Neutrophil (primary cell): ENCODE measurements at regions not wholly inside any gene's neighbourhood (a gene's known extent, or its start where the extent isn't known, plus 50 kb on each side); places are given as distances from the start of the nearest gene placed in this dataset.

Experiments used
- H3K27ac ChIP-seq: fragments of 200-600 bp; sonication (generic); 2 replicates; pipeline ENCODE4 v1.5.1; 2016; ENCODE audit warnings: mild to moderate bottlenecking, moderate library complexity
- H3K27me3 ChIP-seq: fragments of 200-600 bp; sonication (generic); 2 replicates; pipeline ENCODE4 v1.6.0; 2016; ENCODE audit warnings: mild to moderate bottlenecking
- H3K36me3 ChIP-seq: fragments of 200-600 bp; sonication (generic); 2 replicates; pipeline ENCODE4 v1.5.1; 2017
- H3K4me1 ChIP-seq, 2 experiments: fragments of 200-600 bp in 1 of 2; sonication (generic) in 1 of 2; 1 replicate in 1 of 2; 2 replicates in 1 of 2; pipeline versions ENCODE4 v1.5.1 to v1.6.1; 2013 to 2016; ENCODE audit warnings: low read depth in 1 of 2, low read length in 1 of 2, mild to moderate bottlenecking in 1 of 2, moderate library complexity in 1 of 2; ENCODE audit not compliant: control insufficient read depth in 1 of 2, insufficient read depth in 1 of 2
- H3K4me3 ChIP-seq, 2 experiments: fragments of 200-600 bp in 1 of 2; sonication (generic) in 1 of 2; 1 replicate in 1 of 2; 2 replicates in 1 of 2; pipeline ENCODE4 v1.5.1; 2013 to 2016; ENCODE audit warnings: low read depth in 1 of 2, low read length in 1 of 2, mild to moderate bottlenecking in 1 of 2, moderate library complexity in 1 of 2
- H3K9me3 ChIP-seq: fragments of 200-600 bp; sonication (generic); 2 replicates; pipeline ENCODE4 v1.5.1; 2016
- CTCF ChIP-seq: fragments of 200-600 bp; sonication (generic); IDR thresholded peaks from 2 replicates; pipeline ENCODE4 v1.5.1; 2016; ENCODE audit warnings: antibody characterized with exemption

GRCh38 chr4:10897076-10897475 lies 212.5 kb upstream of the CLNK start:
- Histone ChIP-seq H3K9me3 (no peaks in the 10 kb centered on the region), H3K4me3 (no peak overlapping the region), H3K27me3 (no peaks in the 10 kb centered on the region), H3K27ac (no peak overlapping the region), H3K36me3 (no peaks in the 10 kb centered on the region), H3K4me1 (no peaks in the 10 kb centered on the region)
- TF ChIP-seq CTCF = no peak

GRCh38 chr4:10893395-10893794 lies 208.8 kb upstream of the CLNK start:
- Histone ChIP-seq H3K4me1 (no peaks in the 10 kb centered on the region), H3K9me3 (no peaks in the 10 kb centered on the region), H3K36me3 (no peaks in the 10 kb centered on the region), H3K4me3 (no peak overlapping the region), H3K27me3 (no peaks in the 10 kb centered on the region), H3K27ac (no peak overlapping the region)
- TF ChIP-seq CTCF = no peak

- H3K27me3 ChIP-seq = no peaks in the 10 kb centered on the region
- H3K4me3 ChIP-seq = no peak overlapping the region
- no peaks in the 10 kb centered on the region for H3K4me1 ChIP-seq
- no peak overlapping the region for H3K27ac ChIP-seq
- no peaks in the 10 kb centered on the region for H3K9me3 ChIP-seq
- no peak for TF ChIP-seq CTCF
- H3K36me3 ChIP-seq = no peaks in the 10 kb centered on the region
Measured at GRCh38 chr4:10891866-10892265, 207.3 kb upstream of the CLNK start.

- TF ChIP-seq CTCF = no peak
- H3K27ac ChIP-seq = no peak overlapping the region
- no peak overlapping the region for H3K4me3 ChIP-seq
- H3K4me1 ChIP-seq = no peaks in the 10 kb centered on the region
- H3K27me3 ChIP-seq = no peaks in the 10 kb centered on the region
- no peaks in the 10 kb centered on the region for H3K9me3 ChIP-seq
- no peaks in the 10 kb centered on the region for H3K36me3 ChIP-seq
Measured at GRCh38 chr4:10889819-10890218, 205.3 kb upstream of the CLNK start.

GRCh38 chr4:10879411-10880110 lies 195.0 kb upstream of the CLNK start:
- Histone ChIP-seq H3K27me3 (no peaks in the 10 kb centered on the region), H3K4me3 (no peak overlapping the region)
- TF ChIP-seq CTCF = no peak

More at GRCh38 chr4:10879411-10880110, 195.0 kb upstream of the CLNK start:
- H3K36me3 ChIP-seq = no peaks in the 10 kb centered on the region
- no peaks in the 10 kb centered on the region for H3K9me3 ChIP-seq
- H3K4me1 ChIP-seq = peaks cover 0 to 4% of the 10 kb centered on the region in 2 experiments
- H3K27ac ChIP-seq = no peak overlapping the region
